NCI-H2196 treated with DMSO at 0.1 percent for 48 hours (cell line): ENCODE measurements at regions not wholly inside any gene's neighbourhood (a gene's known extent, or its start where the extent isn't known, plus 50 kb on each side); places are given as distances from the start of the nearest gene placed in this dataset.
"Not testable (repeated sequence)": the region's sequence is repeated elsewhere in the genome, so short reads cannot be mapped to it uniquely, and the experiment has no call there.

Source experiments
- DNase-seq: peaks from one replicate; lab custom pipeline; 2025; ENCODE audit not compliant: unreplicated experiment; lab: John Stamatoyannopoulos, UW

DNA sequence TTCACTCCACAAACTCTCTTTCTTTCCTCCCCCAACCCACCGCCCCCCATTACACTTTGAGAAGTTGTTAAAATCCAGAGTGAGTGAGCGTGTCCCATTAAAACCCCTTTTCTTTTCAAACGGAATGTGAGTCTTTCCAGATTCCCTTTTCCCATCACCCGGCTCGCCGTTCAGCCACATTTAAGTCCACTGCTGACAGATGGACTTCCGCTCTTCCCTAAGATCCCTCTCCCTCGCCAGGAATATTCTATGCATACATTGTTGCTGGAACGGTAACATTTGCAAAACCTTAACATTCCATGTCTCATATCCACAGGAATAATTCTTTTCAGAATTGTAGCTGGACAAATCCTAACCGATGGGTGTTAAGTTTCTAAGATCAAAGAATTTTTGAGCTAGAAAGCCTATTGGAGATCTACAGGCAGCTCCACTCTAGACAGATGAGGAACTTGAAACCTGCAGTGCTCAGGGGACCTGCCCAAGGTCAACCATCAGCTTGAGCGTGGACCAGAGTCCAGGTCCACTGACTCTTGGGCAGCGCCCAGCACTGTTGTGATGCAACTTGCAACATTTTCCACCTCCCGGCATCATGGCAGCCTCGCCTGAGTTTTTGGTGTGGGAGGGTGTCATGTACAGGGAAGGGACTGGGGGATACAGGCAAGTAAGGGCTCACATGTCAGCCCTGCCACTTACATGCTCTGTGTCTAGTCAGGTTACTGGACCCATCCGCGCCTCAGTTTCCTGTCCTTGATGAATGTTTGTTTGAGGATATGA is 500.1 kb downstream of the CCDC171 start:
- no peak for DNase-seq

DNA sequence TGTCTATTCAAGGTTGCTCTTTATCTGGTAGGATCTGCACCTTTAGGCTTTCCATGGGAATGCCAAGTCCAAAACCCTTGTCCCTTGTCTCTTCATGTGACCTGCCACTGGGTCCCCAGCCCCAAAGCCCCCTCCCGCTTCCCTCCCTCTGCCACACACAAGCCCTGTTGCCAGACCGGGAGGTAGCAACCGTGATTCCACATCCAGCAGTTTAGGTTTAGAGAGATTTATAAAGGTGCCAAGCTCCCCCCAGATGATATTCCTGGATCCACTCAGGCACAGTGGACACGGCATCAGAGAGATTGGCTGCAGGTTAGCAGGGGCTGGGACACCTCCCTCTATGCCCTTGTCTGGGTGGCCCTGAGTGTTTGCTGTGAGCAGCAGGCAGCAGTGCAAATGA is 504.7 kb downstream of the CCDC171 start:
- no peak for DNase-seq

DNA sequence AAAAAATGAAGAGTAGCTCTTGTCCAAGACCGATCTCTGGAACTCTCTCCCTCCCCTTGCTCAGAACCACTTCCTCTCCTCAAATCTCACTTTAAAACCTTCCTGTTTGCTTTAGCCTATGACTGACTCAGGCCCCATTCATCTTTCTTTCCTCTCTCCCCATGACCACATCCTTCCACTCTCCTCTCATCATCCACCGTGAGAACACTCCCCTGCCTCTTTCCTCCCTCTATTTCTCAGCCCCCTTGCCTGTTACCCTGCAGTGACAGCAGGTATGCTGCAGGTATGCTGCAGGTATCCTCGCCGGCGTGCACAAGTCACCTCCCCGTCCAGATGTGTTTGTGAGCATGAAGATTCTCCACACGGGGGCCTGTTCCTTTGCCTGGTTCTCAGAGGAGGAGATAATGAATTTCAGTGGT is 505.3 kb downstream of the CCDC171 start:
- DNase-seq, result no peak

GRCh38 chr9:16060436-16061129 is 507.7 kb downstream of the CCDC171 start:
- DNase-seq, result no peak

DNA sequence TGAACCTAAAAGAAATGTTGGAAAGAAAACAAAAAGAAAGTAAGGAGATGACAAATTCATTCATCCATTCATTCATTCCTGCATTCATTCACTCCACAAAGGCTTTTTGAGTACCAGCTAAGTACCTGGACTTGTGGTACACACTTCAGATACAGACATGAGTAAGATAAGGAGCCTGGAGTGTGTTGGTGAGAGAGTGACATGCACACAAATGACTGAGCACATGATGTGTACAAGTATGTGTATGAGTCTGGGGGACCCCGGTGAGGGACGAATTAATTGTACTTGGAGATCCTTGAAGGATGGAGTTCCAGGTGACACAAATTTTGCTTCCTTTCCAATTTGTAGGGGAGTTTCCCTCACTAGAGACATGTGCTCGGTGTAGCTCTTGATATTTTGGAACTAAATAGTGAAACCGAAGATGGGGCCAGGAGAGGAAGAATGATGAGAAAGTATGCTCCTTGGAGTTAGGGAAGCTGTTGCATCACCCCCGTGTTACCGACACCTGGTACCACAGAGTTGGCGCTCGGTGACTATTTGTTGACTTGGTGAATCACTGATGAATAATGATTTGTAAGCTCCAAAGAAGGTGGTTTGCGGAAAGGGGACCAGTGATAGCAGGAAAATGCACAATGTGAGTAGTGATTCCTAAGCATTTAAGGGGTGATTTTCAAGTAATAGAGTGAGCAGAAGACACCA is 509.8 kb downstream of the CCDC171 start:
- no peak for DNase-seq

- no peak for DNase-seq
Measured at GRCh38 chr9:16063241-16063591, 510.4 kb downstream of the CCDC171 start.

- DNase-seq, result no peak
Measured at GRCh38 chr9:16064771-16065170, 511.9 kb downstream of the CCDC171 start.

DNA sequence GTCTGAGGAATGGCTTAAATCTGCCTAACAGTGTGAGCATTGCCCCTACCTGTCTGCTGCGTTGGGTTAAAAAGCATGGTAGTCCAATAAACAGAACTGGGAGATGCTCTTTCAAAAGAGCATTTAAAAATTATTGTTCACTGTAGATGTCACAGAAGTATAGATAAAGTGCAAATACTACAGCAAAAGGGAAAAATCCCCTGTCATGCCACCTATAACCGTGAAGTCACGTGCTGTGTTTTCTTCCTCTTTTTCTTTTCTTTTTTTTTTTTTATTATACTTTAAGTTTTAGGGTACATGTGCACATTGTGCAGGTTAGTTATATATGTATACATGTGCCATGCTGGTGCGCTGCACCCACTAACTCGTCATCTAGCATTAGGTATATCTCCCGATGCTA is 513.4 kb downstream of the CCDC171 start:
- DNase-seq, result not testable (repeated sequence)

- DNase-seq, result no peak
Measured at GRCh38 chr9:16068476-16068875, 515.6 kb downstream of the CCDC171 start.

- DNase-seq, result no peak
Measured at GRCh38 chr9:16069249-16069648, 516.4 kb downstream of the CCDC171 start.

GRCh38 chr9:16069671-16070454 is 517.0 kb downstream of the CCDC171 start:
- DNase-seq, result no peak

DNA sequence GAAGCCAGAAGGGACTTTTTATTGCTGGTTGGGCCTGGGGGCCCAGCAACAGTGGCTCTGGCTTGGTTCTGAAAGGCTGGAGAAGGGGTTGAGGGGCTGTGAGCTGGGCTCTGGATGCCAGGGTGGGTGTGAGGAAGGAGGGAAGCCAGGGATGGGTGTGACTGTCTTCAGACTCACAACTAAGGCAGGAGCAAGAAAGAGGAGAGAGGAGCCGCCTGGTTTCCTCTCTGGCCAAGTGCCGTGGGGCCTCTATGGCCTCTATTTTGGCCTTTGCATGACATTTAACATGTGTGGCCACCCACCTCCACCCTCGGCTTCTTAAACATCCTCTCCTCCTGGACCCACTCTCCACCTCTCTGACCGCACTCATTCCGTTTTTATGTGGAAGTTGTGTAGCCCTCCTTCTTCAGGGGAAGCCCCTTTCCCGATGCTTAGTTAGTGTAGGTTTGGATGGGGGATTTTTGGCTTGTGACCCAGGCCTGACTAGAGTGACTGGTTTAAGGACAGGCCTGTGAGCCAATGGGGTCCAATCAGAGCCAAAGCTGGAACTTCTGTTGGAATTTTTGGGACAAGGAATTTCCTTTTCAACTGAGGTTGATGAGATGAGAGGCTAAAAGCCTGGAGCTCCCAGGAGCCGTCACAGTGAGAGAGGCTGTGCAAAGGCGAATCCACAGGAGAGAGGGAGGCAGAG is 517.8 kb downstream of the CCDC171 start:
- no peak for DNase-seq

- no peak for DNase-seq
Measured at GRCh38 chr9:16071400-16071799, 518.6 kb downstream of the CCDC171 start.

GRCh38 chr9:16074963-16075362 is 522.1 kb downstream of the CCDC171 start:
- DNase-seq, result no peak

GRCh38 chr9:16075696-16076095 is 522.9 kb downstream of the CCDC171 start:
- no peak for DNase-seq

GRCh38 chr9:16076511-16076910 is 523.7 kb downstream of the CCDC171 start:
- DNase-seq, result no peak

- DNase-seq, result no peak
Measured at GRCh38 chr9:16082796-16083195, 530.0 kb downstream of the CCDC171 start.

DNA sequence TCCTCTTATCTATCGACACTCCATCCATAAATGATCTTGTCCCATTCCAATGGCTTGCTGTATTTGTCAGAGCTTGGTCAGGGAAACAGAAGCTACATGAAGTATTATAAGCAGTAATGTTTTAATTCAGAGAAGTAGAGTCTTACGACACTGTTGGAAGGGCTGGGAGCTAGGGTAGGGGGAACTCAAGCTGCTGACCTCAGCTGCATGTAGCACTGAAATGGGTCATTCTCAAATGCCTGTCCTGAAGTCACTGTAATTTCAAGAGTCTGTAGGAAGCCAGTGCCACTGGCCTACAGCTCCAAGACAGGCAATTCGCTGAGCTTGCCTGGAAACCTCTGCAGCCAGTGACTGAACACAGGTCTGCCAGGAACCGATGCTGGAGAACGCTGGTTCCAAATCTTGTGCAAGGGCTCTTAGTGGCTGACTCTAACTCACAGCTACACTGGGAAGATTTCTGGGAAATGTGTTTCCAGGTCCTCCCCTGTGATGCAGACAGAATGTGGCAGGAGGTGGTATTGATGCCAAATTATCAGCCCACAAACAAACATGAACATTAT is 532.4 kb downstream of the CCDC171 start:
- no peak for DNase-seq

- no peak for DNase-seq
Measured at GRCh38 chr9:16090907-16091629, 538.2 kb downstream of the CCDC171 start.
